ENCODE measurements at regions not wholly inside any gene's neighbourhood (a gene's known extent, or its start where the extent isn't known, plus 50 kb on each side); places are given as distances from the start of the nearest gene placed in this dataset.

GRCh38 chr2:226631187-226631586 is 168.4 kb downstream of the IRS1 start:
- no peak for DNase-seq (ENCODE audit: extremely low read depth, insufficient read length)
- Histone ChIP-seq H3K27me3 (replicated peaks; ENCODE audit: control insufficient read depth, insufficient read depth, low read length) (no peaks in the 10 kb centered on the region), H3K36me3 (ENCODE audit: control insufficient read depth, insufficient read depth, low read length) (no peaks in the 10 kb centered on the region), H3K4me3 (replicated peaks; ENCODE audit: low read depth, low read length) (no peak overlapping the region)
- TF ChIP-seq CTCF (IDR thresholded peaks at IDR 0.05; ENCODE audit: insufficient read depth, low read length, poor library complexity, severe bottlenecking), result no peak

- no peak for DNase-seq (ENCODE audit: extremely low read depth, insufficient read length)
- H3K36me3 ChIP-seq (ENCODE audit: control insufficient read depth, insufficient read depth, low read length), result no peaks in the 10 kb centered on the region
- no peak overlapping the region for H3K4me3 ChIP-seq (replicated peaks; ENCODE audit: low read depth, low read length)
- H3K27me3 ChIP-seq (replicated peaks; ENCODE audit: control insufficient read depth, insufficient read depth, low read length), result no peaks in the 10 kb centered on the region
- no peak for TF ChIP-seq CTCF (IDR thresholded peaks at IDR 0.05; ENCODE audit: insufficient read depth, low read length, poor library complexity, severe bottlenecking)
Observed at GRCh38 chr2:226625946-226626345, 173.7 kb downstream of the IRS1 start.

GRCh38 chr2:226623587-226624368 is 175.8 kb downstream of the IRS1 start:
- Histone ChIP-seq H3K4me3 (replicated peaks; ENCODE audit: low read depth, low read length) (no peak overlapping the region), H3K27me3 (replicated peaks; ENCODE audit: control insufficient read depth, insufficient read depth, low read length) (no peaks in the 10 kb centered on the region), H3K36me3 (ENCODE audit: control insufficient read depth, insufficient read depth, low read length) (no peaks in the 10 kb centered on the region)
- TF ChIP-seq CTCF (IDR thresholded peaks at IDR 0.05; ENCODE audit: insufficient read depth, low read length, poor library complexity, severe bottlenecking), result no peak
- no peak for DNase-seq (ENCODE audit: extremely low read depth, insufficient read length)

GRCh38 chr2:226622484-226622883 is 177.1 kb downstream of the IRS1 start:
- DNase-seq (ENCODE audit: extremely low read depth, insufficient read length), result no peak
- no peak for TF ChIP-seq CTCF (IDR thresholded peaks at IDR 0.05; ENCODE audit: insufficient read depth, low read length, poor library complexity, severe bottlenecking)
- Histone ChIP-seq H3K27me3 (replicated peaks; ENCODE audit: control insufficient read depth, insufficient read depth, low read length) (no peaks in the 10 kb centered on the region; the same call in 1 of the 2 replicates), H3K4me3 (replicated peaks; ENCODE audit: low read depth, low read length) (no peak overlapping the region), H3K36me3 (ENCODE audit: control insufficient read depth, insufficient read depth, low read length) (no peaks in the 10 kb centered on the region)

- H3K27me3 ChIP-seq (replicated peaks; ENCODE audit: control insufficient read depth, insufficient read depth, low read length), result no peaks in the 10 kb centered on the region; the same call in 1 of the 2 replicates
- no peak for DNase-seq (ENCODE audit: extremely low read depth, insufficient read length)
- H3K36me3 ChIP-seq (ENCODE audit: control insufficient read depth, insufficient read depth, low read length), result no peaks in the 10 kb centered on the region
- TF ChIP-seq CTCF (IDR thresholded peaks at IDR 0.05; ENCODE audit: insufficient read depth, low read length, poor library complexity, severe bottlenecking), result no peak
- H3K4me3 ChIP-seq (replicated peaks; ENCODE audit: low read depth, low read length), result no peak overlapping the region
Observed at GRCh38 chr2:226620176-226620575, 179.4 kb downstream of the IRS1 start.

Data from GM06990 (cell line).